ENCODE measurements at regions not wholly inside any gene's neighbourhood (a gene's known extent, or its start where the extent isn't known, plus 50 kb on each side); places are given as distances from the start of the nearest gene placed in this dataset.

DNA sequence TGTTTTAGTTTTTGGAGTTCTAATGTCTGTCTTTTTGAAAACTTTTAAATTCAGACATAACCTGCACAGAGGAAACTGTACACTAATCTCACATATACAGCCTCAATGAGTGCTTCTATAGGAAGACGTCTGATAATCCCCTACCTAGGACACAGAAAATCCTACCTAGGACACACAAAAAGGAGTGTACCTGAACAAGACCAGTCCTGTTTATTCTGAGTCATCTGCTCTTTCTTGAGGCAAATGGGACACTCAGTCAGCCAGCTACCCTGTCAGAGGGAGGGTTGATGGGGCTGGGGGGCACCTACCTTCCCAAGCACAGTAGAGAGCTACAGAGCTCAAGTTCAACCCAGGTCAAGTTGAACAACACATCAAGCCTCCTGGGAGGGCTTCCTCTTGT is 346.6 kb upstream of the NCAM1 start:
- no peak for DNase-seq (ENCODE audit: extremely low spot score)
- ChIA-PET POLR2A (no interaction called here), CTCF (no interaction called here)
- no peak for TF ChIP-seq CTBP1 (IDR thresholded peaks at IDR 0.05; ENCODE audit: borderline replicate concordance)
- no peak for TF ChIP-seq SP1 (IDR thresholded peaks at IDR 0.05)
- no peak for TF ChIP-seq BHLHE40 (IDR thresholded peaks at IDR 0.05; ENCODE audit: borderline replicate concordance)
- no peak for TF ChIP-seq HDGF (IDR thresholded peaks at IDR 0.05; ENCODE audit: borderline replicate concordance)
- TF ChIP-seq FOXK2 (IDR thresholded peaks at IDR 0.05): no peak
- no peak for TF ChIP-seq LEF1 (IDR thresholded peaks at IDR 0.05; ENCODE audit: borderline replicate concordance)
- no peak for TF ChIP-seq L3MBTL2 (conservative IDR thresholded peaks at IDR 0.05)
- TF ChIP-seq FOXA1 (IDR thresholded peaks at IDR 0.05): no peak
- TF ChIP-seq NFRKB (IDR thresholded peaks at IDR 0.05): no peak
- TF ChIP-seq TARDBP (IDR thresholded peaks at IDR 0.05): no peak
- no peak for TF ChIP-seq SUZ12 (IDR thresholded peaks at IDR 0.05)
- no peak for TF ChIP-seq ZNF384 (IDR thresholded peaks at IDR 0.05)
- no peak for TF ChIP-seq ELF4 (IDR thresholded peaks at IDR 0.05)
- TF ChIP-seq, protein P1, sequence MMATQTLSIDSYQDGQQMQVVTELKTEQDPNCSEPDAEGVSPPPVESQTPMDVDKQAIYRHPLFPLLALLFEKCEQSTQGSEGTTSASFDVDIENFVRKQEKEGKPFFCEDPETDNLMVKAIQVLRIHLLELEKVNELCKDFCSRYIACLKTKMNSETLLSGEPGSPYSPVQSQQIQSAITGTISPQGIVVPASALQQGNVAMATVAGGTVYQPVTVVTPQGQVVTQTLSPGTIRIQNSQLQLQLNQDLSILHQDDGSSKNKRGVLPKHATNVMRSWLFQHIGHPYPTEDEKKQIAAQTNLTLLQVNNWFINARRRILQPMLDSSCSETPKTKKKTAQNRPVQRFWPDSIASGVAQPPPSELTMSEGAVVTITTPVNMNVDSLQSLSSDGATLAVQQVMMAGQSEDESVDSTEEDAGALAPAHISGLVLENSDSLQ (IDR thresholded peaks at IDR 0.05): no peak
- TF ChIP-seq ARNT (IDR thresholded peaks at IDR 0.05): no peak
- TF ChIP-seq FOXM1 (IDR thresholded peaks at IDR 0.05; ENCODE audit: borderline replicate concordance): no peak

DNA sequence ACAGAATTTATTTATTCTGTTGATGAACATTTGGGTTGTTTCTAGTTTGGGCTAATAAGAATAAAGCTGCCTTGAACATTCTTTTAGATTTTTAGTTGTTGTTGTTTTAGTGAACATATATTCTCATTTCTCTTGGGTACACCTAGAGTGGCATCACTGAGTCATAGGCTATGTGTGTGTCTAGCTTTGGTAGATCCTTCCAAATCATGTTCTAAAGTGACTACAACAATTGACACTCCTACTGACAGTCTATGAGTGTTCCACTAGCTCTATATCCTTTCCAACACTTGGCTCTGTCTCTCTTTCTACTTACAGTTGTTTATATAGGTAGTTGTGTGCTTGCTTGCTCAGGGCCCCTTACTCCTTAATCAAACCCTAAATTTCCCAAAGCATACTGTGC is 346.0 kb upstream of the NCAM1 start:
- POLR2A ChIA-PET: no interaction called here
- CTCF ChIA-PET: no interaction called here
- TF ChIP-seq, protein P1 (IDR thresholded peaks at IDR 0.05): no peak
- no peak for TF ChIP-seq L3MBTL2 (conservative IDR thresholded peaks at IDR 0.05)
- TF ChIP-seq HDGF (IDR thresholded peaks at IDR 0.05; ENCODE audit: borderline replicate concordance): no peak
- no peak for TF ChIP-seq FOXM1 (IDR thresholded peaks at IDR 0.05; ENCODE audit: borderline replicate concordance)
- no peak for TF ChIP-seq SUZ12 (IDR thresholded peaks at IDR 0.05)
- no peak for TF ChIP-seq FOXA1 (IDR thresholded peaks at IDR 0.05)
- TF ChIP-seq ELF4 (IDR thresholded peaks at IDR 0.05): no peak
- no peak for TF ChIP-seq FOXK2 (IDR thresholded peaks at IDR 0.05)
- TF ChIP-seq LEF1 (IDR thresholded peaks at IDR 0.05; ENCODE audit: borderline replicate concordance): no peak
- no peak for TF ChIP-seq NFRKB (IDR thresholded peaks at IDR 0.05)
- no peak for TF ChIP-seq CTBP1 (IDR thresholded peaks at IDR 0.05; ENCODE audit: borderline replicate concordance)
- no peak for TF ChIP-seq BHLHE40 (IDR thresholded peaks at IDR 0.05; ENCODE audit: borderline replicate concordance)
- no peak for TF ChIP-seq SP1 (IDR thresholded peaks at IDR 0.05)
- no peak for TF ChIP-seq TARDBP (IDR thresholded peaks at IDR 0.05)
- TF ChIP-seq ARNT (IDR thresholded peaks at IDR 0.05): no peak
- TF ChIP-seq ZNF384 (IDR thresholded peaks at IDR 0.05): no peak
- no peak for DNase-seq (ENCODE audit: extremely low spot score)

DNA sequence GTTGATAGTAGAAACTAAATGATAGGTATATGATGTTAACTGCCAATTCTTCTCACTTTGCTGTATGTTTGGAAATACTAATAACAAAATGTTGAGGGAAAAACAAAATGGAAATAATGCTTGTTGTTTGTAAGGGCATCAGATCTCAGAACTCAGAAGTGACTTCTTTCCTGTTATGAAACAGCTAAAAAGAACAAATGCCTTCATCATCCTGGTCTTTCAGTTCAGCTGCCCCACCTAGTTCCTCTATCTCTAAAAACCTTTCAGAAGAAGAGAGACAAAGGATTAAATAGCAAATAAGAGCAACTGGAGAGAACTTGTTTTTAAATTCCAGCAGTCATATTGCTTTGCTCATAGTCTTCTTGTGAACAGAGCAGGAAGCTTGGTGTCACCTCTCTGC is 345.3 kb upstream of the NCAM1 start:
- no peak for DNase-seq (ENCODE audit: extremely low spot score)
- CTCF ChIA-PET: no interaction called here
- POLR2A ChIA-PET: no interaction called here
- TF ChIP-seq ZNF384 (IDR thresholded peaks at IDR 0.05): no peak
- no peak for TF ChIP-seq BHLHE40 (IDR thresholded peaks at IDR 0.05; ENCODE audit: borderline replicate concordance)

DNA sequence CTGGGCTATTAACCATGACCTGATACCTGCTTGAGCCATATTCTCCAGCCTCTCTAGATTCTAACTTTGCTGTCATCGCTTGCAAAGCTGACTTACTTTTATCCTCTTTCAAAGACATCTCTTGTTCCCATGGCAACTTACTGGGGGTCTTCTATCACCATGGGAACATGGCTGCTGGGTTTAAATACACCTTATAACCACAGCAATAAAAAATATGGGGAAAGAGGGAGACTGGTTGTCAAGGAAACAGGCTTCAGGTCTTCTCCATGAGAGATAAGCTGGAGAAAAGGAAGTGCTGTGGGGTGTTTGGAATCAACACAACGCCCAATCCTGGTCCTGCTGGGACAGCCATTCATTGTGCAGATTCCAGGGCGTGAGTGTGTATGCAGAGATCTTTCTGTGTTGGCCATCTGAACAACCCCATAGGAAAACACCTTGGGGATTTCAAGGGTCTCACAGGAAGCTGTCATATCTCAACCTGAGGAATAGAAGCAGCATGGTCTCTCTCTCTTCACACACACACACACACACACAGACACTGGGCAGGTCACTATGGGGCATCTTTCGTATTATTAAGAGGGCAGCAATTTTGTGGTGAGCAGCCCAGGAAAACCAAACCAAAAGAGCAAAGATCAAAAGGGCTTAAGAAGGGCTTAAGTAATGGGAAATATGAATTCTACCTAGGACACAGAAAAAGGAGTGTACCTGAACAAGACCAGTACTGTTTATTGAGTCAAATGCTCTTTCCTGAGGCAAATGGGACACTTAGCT is 344.7 kb upstream of the NCAM1 start:
- ChIA-PET CTCF (no interaction called here), POLR2A (no interaction called here)
- TF ChIP-seq SP1 (IDR thresholded peaks at IDR 0.05) (no peak), ELF4 (IDR thresholded peaks at IDR 0.05) (no peak), FOXA1 (IDR thresholded peaks at IDR 0.05) (no peak), BHLHE40 (IDR thresholded peaks at IDR 0.05; ENCODE audit: borderline replicate concordance) (no peak), ZNF384 (IDR thresholded peaks at IDR 0.05) (no peak), HDGF (IDR thresholded peaks at IDR 0.05; ENCODE audit: borderline replicate concordance) (no peak), L3MBTL2 (conservative IDR thresholded peaks at IDR 0.05) (no peak), LEF1 (IDR thresholded peaks at IDR 0.05; ENCODE audit: borderline replicate concordance) (no peak), CTBP1 (IDR thresholded peaks at IDR 0.05; ENCODE audit: borderline replicate concordance) (no peak), FOXK2 (IDR thresholded peaks at IDR 0.05) (no peak), ARNT (IDR thresholded peaks at IDR 0.05) (no peak), TARDBP (IDR thresholded peaks at IDR 0.05) (no peak), FOXM1 (IDR thresholded peaks at IDR 0.05; ENCODE audit: borderline replicate concordance) (no peak), NFRKB (IDR thresholded peaks at IDR 0.05) (no peak), SUZ12 (IDR thresholded peaks at IDR 0.05) (no peak)
- TF ChIP-seq, protein P1 (IDR thresholded peaks at IDR 0.05): no peak
- no peak for DNase-seq (ENCODE audit: extremely low spot score)

DNA sequence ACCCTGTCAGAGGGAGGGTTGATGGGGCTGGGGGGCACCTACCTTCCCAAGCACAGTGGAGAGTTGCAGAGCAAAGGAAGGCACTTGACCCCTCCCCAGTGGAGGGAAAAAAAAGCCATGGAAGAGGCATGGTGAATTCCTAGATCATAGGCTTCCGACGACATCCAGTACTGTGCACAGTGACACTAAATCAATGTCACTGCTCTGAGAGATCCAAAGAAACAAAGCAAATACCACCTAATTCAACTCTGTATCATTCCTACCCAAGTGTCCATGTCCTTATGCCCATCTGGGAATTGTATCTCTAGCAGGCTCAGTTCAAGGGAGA is 344.2 kb upstream of the NCAM1 start:
- POLR2A ChIA-PET: no interaction called here
- no peak for TF ChIP-seq SUZ12 (IDR thresholded peaks at IDR 0.05)
- no peak for TF ChIP-seq FOXM1 (IDR thresholded peaks at IDR 0.05; ENCODE audit: borderline replicate concordance)
- TF ChIP-seq ELF4 (IDR thresholded peaks at IDR 0.05): no peak
- no peak for TF ChIP-seq LEF1 (IDR thresholded peaks at IDR 0.05; ENCODE audit: borderline replicate concordance)
- no peak for TF ChIP-seq FOXA1 (IDR thresholded peaks at IDR 0.05)
- no peak for TF ChIP-seq NFRKB (IDR thresholded peaks at IDR 0.05)
- no peak for TF ChIP-seq TARDBP (IDR thresholded peaks at IDR 0.05)
- no peak for TF ChIP-seq FOXK2 (IDR thresholded peaks at IDR 0.05)
- no peak for TF ChIP-seq SP1 (IDR thresholded peaks at IDR 0.05)
- TF ChIP-seq L3MBTL2 (conservative IDR thresholded peaks at IDR 0.05): no peak
- no peak for TF ChIP-seq BHLHE40 (IDR thresholded peaks at IDR 0.05; ENCODE audit: borderline replicate concordance)
- no peak for TF ChIP-seq ZNF384 (IDR thresholded peaks at IDR 0.05)
- TF ChIP-seq HDGF (IDR thresholded peaks at IDR 0.05; ENCODE audit: borderline replicate concordance): no peak
- no peak for TF ChIP-seq ARNT (IDR thresholded peaks at IDR 0.05)
- no peak for TF ChIP-seq CTBP1 (IDR thresholded peaks at IDR 0.05; ENCODE audit: borderline replicate concordance)
- TF ChIP-seq, protein P1 (IDR thresholded peaks at IDR 0.05): no peak
- CTCF ChIA-PET: no interaction called here
- DNase-seq (ENCODE audit: extremely low spot score): no peak
